ENCODE measurements at regions not wholly inside any gene's neighbourhood (a gene's known extent, or its start where the extent isn't known, plus 50 kb on each side); places are given as distances from the start of the nearest gene placed in this dataset.

- TF ChIP-seq EZH2 (IDR thresholded peaks at IDR 0.05; ENCODE audit: borderline replicate concordance, low read depth, low read length, poor library complexity, severe bottlenecking), result no peak
- TF ChIP-seq CTCF (conservative IDR thresholded peaks at IDR 0.05; ENCODE audit: low read depth, low read length), result no peak
Observed at GRCh38 chr10:35911954-35912353, 269.9 kb upstream of the FZD8 start.

All from A673 (cell line).